K562 (cell line): ENCODE measurements at regions not wholly inside any gene's neighbourhood (a gene's known extent, or its start where the extent isn't known, plus 50 kb on each side); places are given as distances from the start of the nearest gene placed in this dataset.

Experiments
- ATAC-seq: fragments of 200-7000 bp; cut with Tn5 transposase; 3 replicates; pipeline ENCODE4 v1.9.1; 2020; ENCODE audit warnings: moderate library complexity
- BruUV-seq: library from RNA; stranded (reverse); fragments of 400-500 nt; replicated peaks from 2 replicates; lab custom pipeline; 2021; lab: Mats Ljungman, UMichigan
- CTCF ChIA-PET: fragments of 300-600 bp; formaldehyde crosslinking; extraction: SDS; loops from one replicate; lab custom pipeline; 2021; ENCODE audit warnings: low intra/inter-chr PET ratio; lab: Yijun Ruan, JAX
- POLR2A ChIA-PET: fragments of 300-600, 350-650 bp; sonication (Branson Sonifier 250); formaldehyde crosslinking; extraction: SDS; loops from one replicate; lab custom pipeline; 2021; ENCODE audit warnings: antibody characterized with exemption, inconsistent platforms; lab: Yijun Ruan, JAX
- DNase-seq, 4 experiments: peaks; one replicate each; pipeline versions ENCODE4 v3.0.0 to v3.0.0-alpha.2; 2011 to 2018; ENCODE audit warnings: low spot score in 3 of 4, mixed read lengths in 3 of 4; ENCODE audit errors: extremely low read depth in 1 of 4
- FAIRE-seq: peaks from 2 replicates; lab custom pipeline; 2011; peaks lifted over from hg19 to GRCh38; lab: Jason Lieb, UNC
- H2AFZ ChIP-seq: 2 replicates; pipeline ENCODE4 v1.6.0; 2011; ENCODE audit warnings: low read depth, low read length, control low read depth, inconsistent platforms
- H3K27ac ChIP-seq: fragments of 200-600 bp; 3 replicates; pipeline ENCODE4 v1.8.0; 2011; ENCODE audit warnings: low read depth, mild to moderate bottlenecking, control low read depth, inconsistent platforms, low read length, moderate library complexity, mixed read lengths; ENCODE audit errors: extremely low read depth
- H3K27me3 ChIP-seq, 2 experiments: fragments of 300-600 bp in 1 of 2; 2 replicates in 1 of 2; 3 replicates in 1 of 2; pipeline versions ENCODE4 v1.6.0 to v1.8.0; 2011; ENCODE audit warnings: inconsistent platforms in 2 of 2, low read length in 2 of 2, mild to moderate bottlenecking in 1 of 2, mixed read lengths in 1 of 2, moderate library complexity in 1 of 2; ENCODE audit not compliant: control insufficient read depth in 2 of 2, insufficient read depth in 2 of 2
- H3K36me3 ChIP-seq: fragments of 300-600 bp; 3 replicates; pipeline ENCODE4 v1.8.0; 2011; ENCODE audit warnings: mild to moderate bottlenecking, low read length, inconsistent platforms; ENCODE audit not compliant: control insufficient read depth, insufficient read depth
- H3K4me1 ChIP-seq, 2 experiments: fragments of 200-600 bp in 1 of 2; replicated peaks in 1 of 2; 2 replicates in 1 of 2; 3 replicates in 1 of 2; pipeline versions ENCODE4 v1.5.1 to v1.8.0; 2011; ENCODE audit warnings: inconsistent platforms in 2 of 2, low read length in 2 of 2, mild to moderate bottlenecking in 1 of 2, mixed read lengths in 1 of 2, moderate library complexity in 1 of 2; ENCODE audit not compliant: control insufficient read depth in 2 of 2, insufficient read depth in 2 of 2
- H3K4me2 ChIP-seq: 2 replicates; pipeline ENCODE4 v1.6.1; 2011; ENCODE audit warnings: low read length, control low read depth, inconsistent platforms, mixed read lengths; ENCODE audit not compliant: insufficient read depth
- H3K4me3 ChIP-seq: fragments of 200-600 bp; sonication (generic), shearing (Covaris generic); 2 replicates; pipeline ENCODE4 v1.5.1; 2016; ENCODE audit warnings: control low read depth, inconsistent platforms
- H3K79me2 ChIP-seq: fragments of 200-600 bp; 3 replicates; pipeline ENCODE4 v1.8.0; 2011; ENCODE audit warnings: low read length, inconsistent platforms; ENCODE audit not compliant: control insufficient read depth, insufficient read depth
- H3K9ac ChIP-seq, 2 experiments: 2 replicates each; pipeline versions ENCODE4 v1.6.0 to v1.6.1; 2011; ENCODE audit warnings: low read depth in 2 of 2, low read length in 2 of 2, control low read depth in 1 of 2, inconsistent platforms in 1 of 2, mild to moderate bottlenecking in 1 of 2, mixed read lengths in 1 of 2; ENCODE audit not compliant: insufficient read depth in 1 of 2
- H3K9me1 ChIP-seq: one replicate; pipeline ENCODE4 v1.6.0; 2011; ENCODE audit warnings: inconsistent platforms, mild to moderate bottlenecking, low read length, moderate library complexity; ENCODE audit not compliant: control insufficient read depth, insufficient read depth
- H3K9me3 ChIP-seq: replicated peaks from 2 replicates; pipeline ENCODE4 v1.5.1; 2011; ENCODE audit warnings: low read depth, low read length, inconsistent platforms; ENCODE audit not compliant: control insufficient read depth, insufficient read depth
- H4K20me1 ChIP-seq: replicated peaks from 2 replicates; pipeline ENCODE4 v1.6.1; 2011; ENCODE audit warnings: low read length, inconsistent platforms, mixed read lengths; ENCODE audit not compliant: control insufficient read depth, insufficient read depth
- ARHGAP35 ChIP-seq: fragments of 450-650 bp; IDR thresholded peaks from 2 replicates; pipeline ENCODE4 v1.6.1; 2018; ENCODE audit not compliant: partially characterized antibody
- CBX2 ChIP-seq: fragments of 200-600 bp; sonication (generic); IDR thresholded peaks from one replicate; pipeline ENCODE4 v1.6.1; 2012; ENCODE audit warnings: mild to moderate bottlenecking, low read length, inconsistent platforms; ENCODE audit not compliant: insufficient read depth, poor library complexity, severe bottlenecking
- CHD4 ChIP-seq: fragments of 200-600 bp; sonication (generic); IDR thresholded peaks from 3 replicates; pipeline ENCODE4 v1.6.1; 2012; ENCODE audit warnings: low read depth, mild to moderate bottlenecking, mixed read lengths, low read length, inconsistent platforms; ENCODE audit not compliant: insufficient read depth, insufficient replicate concordance, poor library complexity, severe bottlenecking
- KLF10 ChIP-seq: fragments of 250-450 bp; sonication (Bioruptor Pico); IDR thresholded peaks from 2 replicates; pipeline ENCODE4 v1.6.1; 2021; ENCODE audit warnings: matching md5 sums
- TAF7 ChIP-seq: fragments of 450-650 bp; IDR thresholded peaks from 2 replicates; pipeline ENCODE4 v1.6.1; 2016; ENCODE audit warnings: missing genetic modification characterization, missing compliant biosample characterization
- ZNF133 ChIP-seq: fragments of 250-450 bp; sonication (Bioruptor Pico); IDR thresholded peaks from 2 replicates; pipeline ENCODE4 v1.4.0; 2020; ENCODE audit warnings: mild to moderate bottlenecking
- ZNF764 ChIP-seq: fragments of 250-450 bp; sonication (Bioruptor Pico); IDR thresholded peaks from 2 replicates; pipeline ENCODE4 v1.4.0; 2020; ENCODE audit warnings: low read depth, mild to moderate bottlenecking, moderate library complexity
- WGBS: fragments of 100-300 bp; shearing (Covaris generic); methylation state at CpG from one replicate; pipeline ENCODE4 v1.1.6; 2016; ENCODE audit warnings: low coverage, mixed read lengths; ENCODE audit not compliant: insufficient coverage; ENCODE audit errors: missing lambda C conversion rate; 5-methylcytosine and 5-hydroxymethylcytosine counted together
- in situ Hi-C: fragments of 300-500 bp; cut with MboI; formaldehyde crosslinking; loops from 4 replicates; pipeline ENCODE4 v1.15.0; 2018; ENCODE audit warnings: inconsistent platforms, mixed read lengths
- intact Hi-C: fragments of 100-400 bp; cut with micrococcal nuclease; formaldehyde crosslinking; loops from 2 replicates; pipeline ENCODE4 v1.14.2; 2022
- TF ChIP-seq, protein P1 (sequence below): fragments of 450-650 bp; IDR thresholded peaks from 2 replicates; pipeline ENCODE4 v1.6.1; 2017; ENCODE audit warnings: antibody characterized with exemption, mild to moderate bottlenecking
- TF ChIP-seq, protein P2 (sequence below): fragments of 250-450 bp; sonication (Bioruptor Pico); IDR thresholded peaks from 2 replicates; pipeline ENCODE4 v1.5.0; 2021
- TF ChIP-seq, protein P3 (sequence below): fragments of 450-650 bp; IDR thresholded peaks from 2 replicates; pipeline ENCODE4 v1.6.1; 2016; ENCODE audit warnings: borderline replicate concordance

DNA sequence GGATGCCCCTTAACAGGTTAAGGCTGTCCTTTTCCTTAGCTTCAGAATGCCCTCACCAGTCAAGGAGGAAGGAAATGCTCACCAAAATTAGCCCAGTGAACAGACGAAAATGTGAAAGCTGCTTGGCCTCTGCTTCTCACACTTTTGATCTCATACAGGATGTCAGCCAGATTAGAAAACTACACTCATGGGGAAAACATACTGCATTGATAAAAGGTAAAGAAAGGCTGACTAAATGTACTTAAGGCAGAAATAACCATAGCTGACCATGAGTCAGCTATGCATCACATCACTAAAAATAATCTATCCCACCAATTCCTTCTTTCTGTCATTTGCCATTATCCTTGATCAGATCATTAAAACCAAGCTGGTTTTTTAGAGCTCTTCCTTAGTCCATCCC, 198.4 kb upstream of the TENT5A start:
- no peak overlapping the region for H3K4me2 ChIP-seq
- 0% methylated on average over 1 of the region's 1 CpG for WGBS
- intact Hi-C loops = no loop called here
- ATAC-seq = no peak
- no peak for FAIRE-seq
- no peaks in the 10 kb centered on the region for H3K4me1 ChIP-seq
- no TSS peak for BruUV-seq
- H3K79me2 ChIP-seq = no peaks in the 10 kb centered on the region
- H2AFZ ChIP-seq = no peak overlapping the region
- H3K36me3 ChIP-seq = no peaks in the 10 kb centered on the region
- no peak overlapping the region for H3K4me3 ChIP-seq
- H3K9me1 ChIP-seq = no peaks in the 10 kb centered on the region
- H3K9ac ChIP-seq = no peak overlapping the region
- ChIA-PET CTCF (no interaction called here), POLR2A (no interaction called here)
- no peaks in the 10 kb centered on the region for H4K20me1 ChIP-seq
- no peaks in the 10 kb centered on the region for H3K27me3 ChIP-seq
- DNase-seq = no peak
- in situ Hi-C loops = no loop called here
- no peak overlapping the region for H3K27ac ChIP-seq
- H3K9me3 ChIP-seq = no peaks in the 10 kb centered on the region
- TF ChIP-seq TAF7 = no peak
- TF ChIP-seq ZNF764 = no peak
- no peak for TF ChIP-seq CHD4
- TF ChIP-seq, protein P1, sequence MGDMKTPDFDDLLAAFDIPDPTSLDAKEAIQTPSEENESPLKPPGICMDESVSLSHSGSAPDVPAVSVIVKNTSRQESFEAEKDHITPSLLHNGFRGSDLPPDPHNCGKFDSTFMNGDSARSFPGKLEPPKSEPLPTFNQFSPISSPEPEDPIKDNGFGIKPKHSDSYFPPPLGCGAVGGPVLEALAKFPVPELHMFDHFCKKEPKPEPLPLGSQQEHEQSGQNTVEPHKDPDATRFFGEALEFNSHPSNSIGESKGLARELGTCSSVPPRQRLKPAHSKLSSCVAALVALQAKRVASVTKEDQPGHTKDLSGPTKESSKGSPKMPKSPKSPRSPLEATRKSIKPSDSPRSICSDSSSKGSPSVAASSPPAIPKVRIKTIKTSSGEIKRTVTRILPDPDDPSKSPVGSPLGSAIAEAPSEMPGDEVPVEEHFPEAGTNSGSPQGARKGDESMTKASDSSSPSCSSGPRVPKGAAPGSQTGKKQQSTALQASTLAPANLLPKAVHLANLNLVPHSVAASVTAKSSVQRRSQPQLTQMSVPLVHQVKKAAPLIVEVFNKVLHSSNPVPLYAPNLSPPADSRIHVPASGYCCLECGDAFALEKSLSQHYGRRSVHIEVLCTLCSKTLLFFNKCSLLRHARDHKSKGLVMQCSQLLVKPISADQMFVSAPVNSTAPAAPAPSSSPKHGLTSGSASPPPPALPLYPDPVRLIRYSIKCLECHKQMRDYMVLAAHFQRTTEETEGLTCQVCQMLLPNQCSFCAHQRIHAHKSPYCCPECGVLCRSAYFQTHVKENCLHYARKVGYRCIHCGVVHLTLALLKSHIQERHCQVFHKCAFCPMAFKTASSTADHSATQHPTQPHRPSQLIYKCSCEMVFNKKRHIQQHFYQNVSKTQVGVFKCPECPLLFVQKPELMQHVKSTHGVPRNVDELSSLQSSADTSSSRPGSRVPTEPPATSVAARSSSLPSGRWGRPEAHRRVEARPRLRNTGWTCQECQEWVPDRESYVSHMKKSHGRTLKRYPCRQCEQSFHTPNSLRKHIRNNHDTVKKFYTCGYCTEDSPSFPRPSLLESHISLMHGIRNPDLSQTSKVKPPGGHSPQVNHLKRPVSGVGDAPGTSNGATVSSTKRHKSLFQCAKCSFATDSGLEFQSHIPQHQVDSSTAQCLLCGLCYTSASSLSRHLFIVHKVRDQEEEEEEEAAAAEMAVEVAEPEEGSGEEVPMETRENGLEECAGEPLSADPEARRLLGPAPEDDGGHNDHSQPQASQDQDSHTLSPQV = no peak
- no peak for TF ChIP-seq ARHGAP35
- TF ChIP-seq CBX2 = no peak
- no peak for TF ChIP-seq KLF10 (CRISPR knock-in tag)
- TF ChIP-seq, protein P2, sequence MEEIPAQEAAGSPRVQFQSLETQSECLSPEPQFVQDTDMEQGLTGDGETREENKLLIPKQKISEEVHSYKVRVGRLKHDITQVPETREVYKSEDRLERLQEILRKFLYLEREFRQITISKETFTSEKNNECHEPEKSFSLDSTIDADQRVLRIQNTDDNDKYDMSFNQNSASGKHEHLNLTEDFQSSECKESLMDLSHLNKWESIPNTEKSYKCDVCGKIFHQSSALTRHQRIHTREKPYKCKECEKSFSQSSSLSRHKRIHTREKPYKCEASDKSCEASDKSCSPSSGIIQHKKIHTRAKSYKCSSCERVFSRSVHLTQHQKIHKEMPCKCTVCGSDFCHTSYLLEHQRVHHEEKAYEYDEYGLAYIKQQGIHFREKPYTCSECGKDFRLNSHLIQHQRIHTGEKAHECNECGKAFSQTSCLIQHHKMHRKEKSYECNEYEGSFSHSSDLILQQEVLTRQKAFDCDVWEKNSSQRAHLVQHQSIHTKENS = no peak
- TF ChIP-seq, protein P3, sequence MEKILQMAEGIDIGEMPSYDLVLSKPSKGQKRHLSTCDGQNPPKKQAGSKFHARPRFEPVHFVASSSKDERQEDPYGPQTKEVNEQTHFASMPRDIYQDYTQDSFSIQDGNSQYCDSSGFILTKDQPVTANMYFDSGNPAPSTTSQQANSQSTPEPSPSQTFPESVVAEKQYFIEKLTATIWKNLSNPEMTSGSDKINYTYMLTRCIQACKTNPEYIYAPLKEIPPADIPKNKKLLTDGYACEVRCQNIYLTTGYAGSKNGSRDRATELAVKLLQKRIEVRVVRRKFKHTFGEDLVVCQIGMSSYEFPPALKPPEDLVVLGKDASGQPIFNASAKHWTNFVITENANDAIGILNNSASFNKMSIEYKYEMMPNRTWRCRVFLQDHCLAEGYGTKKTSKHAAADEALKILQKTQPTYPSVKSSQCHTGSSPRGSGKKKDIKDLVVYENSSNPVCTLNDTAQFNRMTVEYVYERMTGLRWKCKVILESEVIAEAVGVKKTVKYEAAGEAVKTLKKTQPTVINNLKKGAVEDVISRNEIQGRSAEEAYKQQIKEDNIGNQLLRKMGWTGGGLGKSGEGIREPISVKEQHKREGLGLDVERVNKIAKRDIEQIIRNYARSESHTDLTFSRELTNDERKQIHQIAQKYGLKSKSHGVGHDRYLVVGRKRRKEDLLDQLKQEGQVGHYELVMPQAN = no peak
- no peak for TF ChIP-seq ZNF133 (CRISPR knock-in tag)
